Panc1 (cell line): ENCODE measurements at regions not wholly inside any gene's neighbourhood (a gene's known extent, or its start where the extent isn't known, plus 50 kb on each side); places are given as distances from the start of the nearest gene placed in this dataset.

Source experiments
- ATAC-seq: fragments of 200-7000 bp; cut with Tn5 transposase; 2 replicates; pipeline ENCODE4 v1.9.1; 2020; ENCODE audit warnings: mild to moderate bottlenecking, moderate library complexity
- BruUV-seq: library from RNA; stranded (reverse); fragments of 400-500 nt; replicated peaks from 2 replicates; lab custom pipeline; 2021; lab: Mats Ljungman, UMichigan
- CTCF ChIA-PET: fragments of 300-600 bp; sonication (Branson Sonifier 250); formaldehyde crosslinking; loops from one replicate; lab custom pipeline; 2022; ENCODE audit warnings: antibody characterized with exemption; lab: Charles Lee
- POLR2A ChIA-PET: fragments of 300-600 bp; sonication (Branson Sonifier 250); formaldehyde crosslinking; loops from one replicate; lab custom pipeline; 2022; ENCODE audit warnings: antibody characterized with exemption; lab: Charles Lee
- DNase-seq: peaks from one replicate; pipeline ENCODE4 v3.0.0-alpha.2; 2010; ENCODE audit warnings: low read depth, low spot score
- H3K27ac ChIP-seq: 2 replicates; pipeline ENCODE4 v1.5.1; 2011; ENCODE audit warnings: mild to moderate bottlenecking, low read length, inconsistent platforms
- H3K27me3 ChIP-seq: fragments of 200-500 bp; sonication (Bioruptor generic); 2 replicates; pipeline ENCODE4 v1.6.0; 2014; ENCODE audit warnings: low read length, inconsistent platforms; ENCODE audit not compliant: control insufficient read depth, insufficient read depth
- H3K36me3 ChIP-seq: fragments of 200-500 bp; sonication (Bioruptor generic); 2 replicates; pipeline ENCODE4 v1.5.1; 2014; ENCODE audit warnings: inconsistent platforms, mild to moderate bottlenecking, low read length, moderate library complexity; ENCODE audit not compliant: control insufficient read depth, insufficient read depth
- H3K4me1 ChIP-seq: 2 replicates; pipeline ENCODE4 v1.5.1; 2011; ENCODE audit warnings: inconsistent platforms, mild to moderate bottlenecking, low read length, moderate library complexity; ENCODE audit not compliant: control insufficient read depth, insufficient read depth
- H3K4me3 ChIP-seq, 2 experiments: 2 replicates each; pipeline ENCODE4 v1.5.1; 2011 to 2012; ENCODE audit warnings: low read depth in 2 of 2, low read length in 2 of 2, mild to moderate bottlenecking in 2 of 2, inconsistent platforms in 1 of 2, moderate library complexity in 1 of 2
- H3K9me3 ChIP-seq: fragments of 200-500 bp; sonication (Bioruptor generic); 2 replicates; pipeline ENCODE4 v1.5.1; 2014; ENCODE audit warnings: low read depth, mild to moderate bottlenecking, inconsistent platforms, low read length, moderate library complexity; ENCODE audit not compliant: control insufficient read depth, insufficient read depth
- POLR2AphosphoS5 ChIP-seq: IDR thresholded peaks from 2 replicates; pipeline ENCODE4 v1.6.1; 2012; ENCODE audit warnings: mild to moderate bottlenecking, low read depth, low read length, moderate library complexity
- REST ChIP-seq, 2 experiments: IDR thresholded peaks; 2 replicates each; pipeline ENCODE4 v1.6.1; 2011 to 2012; ENCODE audit warnings: low read depth in 2 of 2, control low read depth in 1 of 2, low read length in 1 of 2, mild to moderate bottlenecking in 1 of 2, moderate library complexity in 1 of 2; ENCODE audit not compliant: insufficient read depth in 1 of 2
- SIN3A ChIP-seq: IDR thresholded peaks from 2 replicates; pipeline ENCODE4 v1.6.1; 2012; ENCODE audit warnings: low read depth, mild to moderate bottlenecking, low read length, moderate library complexity, borderline replicate concordance; ENCODE audit not compliant: insufficient read depth
- TCF7L2 ChIP-seq: IDR thresholded peaks from 2 replicates; pipeline ENCODE4 v1.6.1; 2011; ENCODE audit warnings: mild to moderate bottlenecking, low read depth, low read length, inconsistent platforms
- in situ Hi-C: cut with HindIII; loops from 2 replicates; pipeline ENCODE4 v1.10.0; 2016; ENCODE audit warnings: low sequenced_read_pairs, low pct_unique_long_range_greater_than_20kb
- intact Hi-C: fragments of 100-400 bp; cut with micrococcal nuclease; formaldehyde crosslinking; loops from one replicate; pipeline ENCODE4 v1.10.0; 2022; ENCODE audit not compliant: unreplicated experiment
- TF ChIP-seq, protein P1 (sequence below): fragments of 450-650 bp; IDR thresholded peaks from 2 replicates; pipeline ENCODE4 v1.5.1; 2017; ENCODE audit warnings: mild to moderate bottlenecking

DNA sequence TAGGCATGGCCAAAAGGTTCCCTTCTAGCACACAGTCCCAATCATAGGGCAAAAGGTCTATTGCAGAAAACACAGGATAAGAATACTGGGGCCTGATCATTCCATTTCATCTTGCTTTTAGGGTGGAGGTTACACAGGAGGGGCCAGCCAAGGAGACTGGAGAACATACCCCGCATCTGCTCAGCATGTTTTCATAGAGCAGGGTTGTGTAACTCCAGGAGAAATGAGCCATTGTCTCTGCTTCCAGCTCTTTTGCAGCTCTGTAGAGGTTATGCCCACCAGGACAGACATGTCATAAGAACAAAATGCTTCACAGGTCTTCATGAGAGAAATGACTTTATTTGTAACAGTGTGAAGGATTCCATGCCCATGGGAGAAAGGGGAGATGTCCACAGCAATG, 742.8 kb downstream of the DACH1 start:
- no peaks in the 10 kb centered on the region for H3K4me1 ChIP-seq
- in situ Hi-C loops: no loop called here
- intact Hi-C loops: no loop called here
- no peak overlapping the region for H3K27ac ChIP-seq
- POLR2A ChIA-PET: no interaction called here
- no peak overlapping the region for H3K4me3 ChIP-seq
- BruUV-seq: no TSS peak
- no peaks in the 10 kb centered on the region for H3K36me3 ChIP-seq
- ATAC-seq: no peak
- no peak for DNase-seq
- CTCF ChIA-PET: no interaction called here
- H3K27me3 ChIP-seq: no peaks in the 10 kb centered on the region
- TF ChIP-seq, protein P1, sequence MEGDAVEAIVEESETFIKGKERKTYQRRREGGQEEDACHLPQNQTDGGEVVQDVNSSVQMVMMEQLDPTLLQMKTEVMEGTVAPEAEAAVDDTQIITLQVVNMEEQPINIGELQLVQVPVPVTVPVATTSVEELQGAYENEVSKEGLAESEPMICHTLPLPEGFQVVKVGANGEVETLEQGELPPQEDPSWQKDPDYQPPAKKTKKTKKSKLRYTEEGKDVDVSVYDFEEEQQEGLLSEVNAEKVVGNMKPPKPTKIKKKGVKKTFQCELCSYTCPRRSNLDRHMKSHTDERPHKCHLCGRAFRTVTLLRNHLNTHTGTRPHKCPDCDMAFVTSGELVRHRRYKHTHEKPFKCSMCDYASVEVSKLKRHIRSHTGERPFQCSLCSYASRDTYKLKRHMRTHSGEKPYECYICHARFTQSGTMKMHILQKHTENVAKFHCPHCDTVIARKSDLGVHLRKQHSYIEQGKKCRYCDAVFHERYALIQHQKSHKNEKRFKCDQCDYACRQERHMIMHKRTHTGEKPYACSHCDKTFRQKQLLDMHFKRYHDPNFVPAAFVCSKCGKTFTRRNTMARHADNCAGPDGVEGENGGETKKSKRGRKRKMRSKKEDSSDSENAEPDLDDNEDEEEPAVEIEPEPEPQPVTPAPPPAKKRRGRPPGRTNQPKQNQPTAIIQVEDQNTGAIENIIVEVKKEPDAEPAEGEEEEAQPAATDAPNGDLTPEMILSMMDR: no peak
- TF ChIP-seq TCF7L2 (no peak), SIN3A (no peak), REST (IDR thresholded peaks at IDR 0.05; ENCODE audit: insufficient read depth in 1 of 2, low read depth in 2 of 2, low read length in 1 of 2) (no peak), POLR2AphosphoS5 (no peak)
- H3K9me3 ChIP-seq: no peaks in the 10 kb centered on the region

DNA sequence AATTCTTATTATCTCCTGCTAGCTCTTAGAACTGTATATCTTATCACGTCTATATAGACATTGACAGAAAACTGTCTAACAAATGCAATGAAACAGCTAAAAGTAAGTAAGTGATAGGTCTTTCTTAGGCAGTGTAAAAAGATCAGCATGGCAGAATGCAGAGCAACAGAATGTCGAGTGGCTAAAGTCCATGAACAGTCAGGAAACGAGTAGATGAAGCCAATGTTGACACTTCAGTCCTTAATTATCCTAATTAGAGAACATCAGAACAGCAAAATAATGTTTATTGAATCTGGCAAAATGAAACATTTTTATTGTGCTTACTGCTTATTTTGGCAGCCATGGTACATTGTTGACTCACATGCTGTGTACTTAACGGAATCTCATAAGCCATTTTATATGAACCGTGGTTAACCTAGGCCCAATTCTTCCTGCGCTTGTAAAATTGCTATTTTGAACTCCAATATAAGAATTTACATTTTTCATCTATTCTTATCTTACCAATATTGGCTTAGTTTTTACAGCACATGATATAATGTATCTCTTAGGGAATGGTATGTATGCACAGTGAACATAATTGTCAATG, 748.1 kb downstream of the DACH1 start:
- Histone ChIP-seq H3K4me3 (no peak overlapping the region), H3K36me3 (no peaks in the 10 kb centered on the region), H3K27me3 (no peaks in the 10 kb centered on the region), H3K9me3 (no peaks in the 10 kb centered on the region), H3K4me1 (no peaks in the 10 kb centered on the region), H3K27ac (no peak overlapping the region)
- BruUV-seq: no TSS peak
- TF ChIP-seq, protein P1: no peak
- TF ChIP-seq TCF7L2: peak; percentile 32; the same call in 1 of the 2 replicates
- DNase-seq (no peak), ATAC-seq (peak; percentile 53; the same call in 1 of the 2 replicates)
- in situ Hi-C loops (no loop called here), intact Hi-C loops (no loop called here)
- ChIA-PET CTCF (no interaction called here), POLR2A (no interaction called here)
